Loucy (cell line): ENCODE measurements at regions not wholly inside any gene's neighbourhood (a gene's known extent, or its start where the extent isn't known, plus 50 kb on each side); places are given as distances from the start of the nearest gene placed in this dataset.

Source experiments
- CTCF ChIP-seq: fragments of 200-600 bp; sonication (generic); conservative IDR thresholded peaks from 2 replicates; pipeline ENCODE4 v1.5.1; 2014; ENCODE audit warnings: mild to moderate bottlenecking, antibody characterized with exemption, low read length
- EZH2phosphoT487 ChIP-seq: fragments of 200-600 bp; IDR thresholded peaks from 2 replicates; pipeline ENCODE4 v1.6.1; 2018; ENCODE audit warnings: antibody characterized with exemption, mild to moderate bottlenecking, moderate library complexity, borderline replicate concordance

GRCh38 chr3:74539876-74540275 is 74.6 kb downstream of the CNTN3 start:
- TF ChIP-seq CTCF (no peak), EZH2phosphoT487 (no peak)
